ENCODE measurements at regions not wholly inside any gene's neighbourhood (a gene's known extent, or its start where the extent isn't known, plus 50 kb on each side); places are given as distances from the start of the nearest gene placed in this dataset.
A peak's percentile ranks its signal among the peaks of the same experiment; 100 is the strongest.

DNA sequence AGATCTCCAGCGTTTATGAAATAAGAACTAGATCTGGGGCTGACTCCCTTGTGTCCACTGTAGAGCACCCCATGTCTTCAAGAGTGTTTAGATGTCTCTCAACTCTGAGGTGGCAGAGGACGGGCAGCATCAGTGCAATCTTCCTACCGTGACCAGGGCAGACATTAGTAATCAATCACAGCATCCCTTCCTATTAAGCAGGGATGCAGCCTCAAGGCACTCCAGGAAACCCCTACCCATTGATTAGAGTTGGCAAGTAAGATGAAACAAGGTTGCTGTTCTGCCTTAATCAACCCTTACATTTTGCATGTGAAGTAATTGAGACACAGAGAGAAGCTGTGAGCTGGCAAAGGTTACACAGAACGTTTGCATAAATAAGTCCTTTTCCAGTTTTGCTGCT is 283.7 kb upstream of the ZMIZ1 start:
- TF ChIP-seq, protein P1, sequence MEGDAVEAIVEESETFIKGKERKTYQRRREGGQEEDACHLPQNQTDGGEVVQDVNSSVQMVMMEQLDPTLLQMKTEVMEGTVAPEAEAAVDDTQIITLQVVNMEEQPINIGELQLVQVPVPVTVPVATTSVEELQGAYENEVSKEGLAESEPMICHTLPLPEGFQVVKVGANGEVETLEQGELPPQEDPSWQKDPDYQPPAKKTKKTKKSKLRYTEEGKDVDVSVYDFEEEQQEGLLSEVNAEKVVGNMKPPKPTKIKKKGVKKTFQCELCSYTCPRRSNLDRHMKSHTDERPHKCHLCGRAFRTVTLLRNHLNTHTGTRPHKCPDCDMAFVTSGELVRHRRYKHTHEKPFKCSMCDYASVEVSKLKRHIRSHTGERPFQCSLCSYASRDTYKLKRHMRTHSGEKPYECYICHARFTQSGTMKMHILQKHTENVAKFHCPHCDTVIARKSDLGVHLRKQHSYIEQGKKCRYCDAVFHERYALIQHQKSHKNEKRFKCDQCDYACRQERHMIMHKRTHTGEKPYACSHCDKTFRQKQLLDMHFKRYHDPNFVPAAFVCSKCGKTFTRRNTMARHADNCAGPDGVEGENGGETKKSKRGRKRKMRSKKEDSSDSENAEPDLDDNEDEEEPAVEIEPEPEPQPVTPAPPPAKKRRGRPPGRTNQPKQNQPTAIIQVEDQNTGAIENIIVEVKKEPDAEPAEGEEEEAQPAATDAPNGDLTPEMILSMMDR (IDR thresholded peaks at IDR 0.05), result peak in 1 of 3 donors; percentile 5
- TF ChIP-seq POLR2A (IDR thresholded peaks at IDR 0.05) (no peak), EP300 (IDR thresholded peaks at IDR 0.05) (no peak)
